ENCODE measurements at regions not wholly inside any gene's neighbourhood (a gene's known extent, or its start where the extent isn't known, plus 50 kb on each side); places are given as distances from the start of the nearest gene placed in this dataset.

GRCh38 chr5:145389047-145389446, 446.1 kb downstream of the PRELID2 start:
- no peak for TF ChIP-seq CTCF (IDR thresholded peaks at IDR 0.05)
- TF ChIP-seq POLR2A (IDR thresholded peaks at IDR 0.05) = no peak
